RWPE2 (cell line): ENCODE measurements at regions not wholly inside any gene's neighbourhood (a gene's known extent, or its start where the extent isn't known, plus 50 kb on each side); places are given as distances from the start of the nearest gene placed in this dataset.
A peak's percentile ranks its signal among the peaks of the same experiment; 100 is the strongest.

ENCODE experiments used
- ATAC-seq: fragments of 200-7000 bp; cut with Tn5 transposase; 3 replicates; pipeline ENCODE4 v1.9.1; 2021; ENCODE audit warnings: low read depth
- DNase-seq: peaks from one replicate; pipeline ENCODE4 v3.0.0-alpha.2; 2020; ENCODE audit warnings: low spot score
- H3K27ac ChIP-seq: fragments of 450-650 bp; 2 replicates; pipeline ENCODE4 v1.5.1; 2017; ENCODE audit warnings: mild to moderate bottlenecking; ENCODE audit not compliant: poor library complexity, severe bottlenecking
- H3K27me3 ChIP-seq: fragments of 250-450 bp; sonication (Bioruptor Pico); 2 replicates; pipeline ENCODE4 v1.5.1; 2021; ENCODE audit warnings: mild to moderate bottlenecking, moderate library complexity; ENCODE audit not compliant: insufficient read depth, poor library complexity, severe bottlenecking
- H3K36me3 ChIP-seq: fragments of 250-450 bp; sonication (Bioruptor Pico); 2 replicates; pipeline ENCODE4 v1.5.1; 2020; ENCODE audit warnings: low read depth, mild to moderate bottlenecking, moderate library complexity
- H3K4me1 ChIP-seq: fragments of 250-450 bp; sonication (Bioruptor Pico); 2 replicates; pipeline ENCODE4 v1.5.1; 2021; ENCODE audit warnings: mild to moderate bottlenecking, moderate library complexity; ENCODE audit not compliant: insufficient read depth, poor library complexity, severe bottlenecking
- H3K4me3 ChIP-seq: fragments of 250-450 bp; sonication (Bioruptor Pico); 2 replicates; pipeline ENCODE4 v1.5.1; 2021; ENCODE audit warnings: mild to moderate bottlenecking, moderate library complexity; ENCODE audit not compliant: severe bottlenecking
- H3K9me3 ChIP-seq: fragments of 250-450 bp; sonication (Bioruptor Pico); 2 replicates; pipeline ENCODE4 v1.5.1; 2021; ENCODE audit warnings: mild to moderate bottlenecking, moderate library complexity; ENCODE audit not compliant: severe bottlenecking
- TF ChIP-seq, protein P1 (sequence below): fragments of 450-650 bp; IDR thresholded peaks from one replicate; pipeline ENCODE4 v1.5.1; 2017; ENCODE audit warnings: mild to moderate bottlenecking, moderate library complexity; ENCODE audit not compliant: poor library complexity, severe bottlenecking

DNA sequence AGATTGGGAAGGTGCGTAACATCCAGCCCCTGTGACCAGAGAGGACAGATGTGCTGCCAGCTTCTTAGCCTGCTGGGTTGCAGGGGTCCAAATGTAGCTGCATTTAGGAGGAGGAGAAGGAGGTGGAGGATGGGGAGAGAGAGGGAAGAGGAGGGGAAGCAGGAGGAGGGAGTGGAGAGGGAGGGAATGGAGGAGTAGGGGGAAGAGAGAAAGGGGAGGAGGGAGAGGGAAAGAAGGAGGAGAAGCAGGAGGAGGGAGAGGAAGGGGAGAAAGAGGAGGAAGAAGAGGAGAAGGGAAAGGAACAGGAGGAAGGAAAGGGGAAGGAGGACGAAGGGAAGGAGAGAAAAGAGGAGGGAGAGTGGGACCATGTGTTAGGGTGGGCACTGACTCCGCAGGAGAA, 108.6 kb downstream of the ABCC12 start:
- TF ChIP-seq, protein P1, sequence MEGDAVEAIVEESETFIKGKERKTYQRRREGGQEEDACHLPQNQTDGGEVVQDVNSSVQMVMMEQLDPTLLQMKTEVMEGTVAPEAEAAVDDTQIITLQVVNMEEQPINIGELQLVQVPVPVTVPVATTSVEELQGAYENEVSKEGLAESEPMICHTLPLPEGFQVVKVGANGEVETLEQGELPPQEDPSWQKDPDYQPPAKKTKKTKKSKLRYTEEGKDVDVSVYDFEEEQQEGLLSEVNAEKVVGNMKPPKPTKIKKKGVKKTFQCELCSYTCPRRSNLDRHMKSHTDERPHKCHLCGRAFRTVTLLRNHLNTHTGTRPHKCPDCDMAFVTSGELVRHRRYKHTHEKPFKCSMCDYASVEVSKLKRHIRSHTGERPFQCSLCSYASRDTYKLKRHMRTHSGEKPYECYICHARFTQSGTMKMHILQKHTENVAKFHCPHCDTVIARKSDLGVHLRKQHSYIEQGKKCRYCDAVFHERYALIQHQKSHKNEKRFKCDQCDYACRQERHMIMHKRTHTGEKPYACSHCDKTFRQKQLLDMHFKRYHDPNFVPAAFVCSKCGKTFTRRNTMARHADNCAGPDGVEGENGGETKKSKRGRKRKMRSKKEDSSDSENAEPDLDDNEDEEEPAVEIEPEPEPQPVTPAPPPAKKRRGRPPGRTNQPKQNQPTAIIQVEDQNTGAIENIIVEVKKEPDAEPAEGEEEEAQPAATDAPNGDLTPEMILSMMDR = no peak
- DNase-seq (no peak), ATAC-seq (no peak)
- Histone ChIP-seq H3K27ac (no peak overlapping the region), H3K9me3 (no peaks in the 10 kb centered on the region), H3K36me3 (no peaks in the 10 kb centered on the region), H3K4me1 (no peaks in the 10 kb centered on the region), H3K27me3 (no peaks in the 10 kb centered on the region), H3K4me3 (no peak overlapping the region)

DNA sequence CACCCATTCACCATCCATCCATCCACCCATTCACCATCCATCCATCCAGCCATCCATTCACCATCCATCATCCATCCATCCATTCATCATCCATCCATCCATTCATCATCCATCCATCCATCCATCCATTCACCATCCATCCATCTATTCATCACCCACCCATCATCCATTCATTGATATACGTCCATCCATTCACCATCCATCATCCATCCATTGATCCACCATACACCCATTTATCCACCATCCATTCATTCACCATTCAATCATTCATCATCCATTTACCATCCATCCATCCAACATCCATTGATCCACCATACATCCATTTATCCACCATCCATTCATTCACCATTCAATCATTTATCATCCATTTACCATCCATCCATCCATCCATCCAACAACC, 111.7 kb downstream of the ABCC12 start:
- Histone ChIP-seq H3K36me3 (no peaks in the 10 kb centered on the region), H3K9me3 (no peaks in the 10 kb centered on the region), H3K4me1 (no peaks in the 10 kb centered on the region), H3K27me3 (no peaks in the 10 kb centered on the region), H3K4me3 (no peak overlapping the region), H3K27ac (no peak overlapping the region)
- no peak for DNase-seq
- TF ChIP-seq, protein P1 = no peak
- ATAC-seq = no peak

DNA sequence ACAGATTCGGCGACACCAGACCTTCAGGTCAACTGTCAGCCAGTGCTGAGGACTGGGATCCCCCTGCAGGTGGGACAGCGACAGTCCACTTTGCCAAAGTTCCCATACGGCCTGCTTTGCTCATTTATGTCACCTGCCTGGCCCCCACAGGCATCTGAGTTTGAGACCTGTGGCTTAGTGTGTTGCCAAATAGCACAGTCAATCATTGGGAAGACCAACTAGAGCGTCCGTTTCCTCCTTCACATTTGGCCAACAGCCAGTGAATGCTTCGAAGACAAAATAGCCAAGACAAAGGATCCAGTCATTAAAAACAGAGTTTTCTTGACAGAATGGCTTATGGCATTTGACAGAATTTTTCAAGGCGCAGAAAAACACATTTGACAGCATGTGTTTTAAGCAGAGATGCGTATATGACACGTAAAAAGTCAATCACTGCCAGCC, 113.8 kb downstream of the ABCC12 start:
- no peaks in the 10 kb centered on the region for H3K36me3 ChIP-seq
- H3K27me3 ChIP-seq = no peaks in the 10 kb centered on the region
- ATAC-seq = no peak
- H3K4me3 ChIP-seq = no peak overlapping the region
- no peak overlapping the region for H3K27ac ChIP-seq
- no peaks in the 10 kb centered on the region for H3K9me3 ChIP-seq
- TF ChIP-seq, protein P1 = peak; percentile 10
- DNase-seq = no peak
- H3K4me1 ChIP-seq = no peaks in the 10 kb centered on the region

DNA sequence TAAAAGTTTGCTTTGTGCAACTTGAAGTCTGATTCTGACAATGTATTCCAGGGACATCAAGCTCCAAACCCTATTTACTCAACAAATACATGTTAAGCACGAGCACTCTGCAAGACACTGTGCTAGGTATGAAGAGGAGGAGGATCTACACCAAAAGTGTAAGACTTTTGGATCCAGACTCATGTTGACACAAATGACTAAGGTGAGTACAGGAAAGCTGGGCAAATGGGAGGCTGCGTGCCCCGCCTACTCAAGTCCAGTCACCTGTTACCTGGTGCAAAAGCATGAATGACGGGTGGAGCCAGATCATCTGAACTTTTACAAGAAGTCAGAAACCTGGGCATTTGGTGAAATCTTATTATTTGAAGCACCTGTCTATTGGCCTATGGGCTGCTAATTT, 120.7 kb downstream of the ABCC12 start:
- Histone ChIP-seq H3K27me3 (no peaks in the 10 kb centered on the region), H3K4me1 (no peaks in the 10 kb centered on the region), H3K27ac (no peak overlapping the region), H3K36me3 (no peaks in the 10 kb centered on the region), H3K9me3 (no peaks in the 10 kb centered on the region), H3K4me3 (no peak overlapping the region)
- TF ChIP-seq, protein P1 = no peak
- DNase-seq (no peak), ATAC-seq (peak; percentile 44; the same call in 1 of the 3 replicates)

DNA sequence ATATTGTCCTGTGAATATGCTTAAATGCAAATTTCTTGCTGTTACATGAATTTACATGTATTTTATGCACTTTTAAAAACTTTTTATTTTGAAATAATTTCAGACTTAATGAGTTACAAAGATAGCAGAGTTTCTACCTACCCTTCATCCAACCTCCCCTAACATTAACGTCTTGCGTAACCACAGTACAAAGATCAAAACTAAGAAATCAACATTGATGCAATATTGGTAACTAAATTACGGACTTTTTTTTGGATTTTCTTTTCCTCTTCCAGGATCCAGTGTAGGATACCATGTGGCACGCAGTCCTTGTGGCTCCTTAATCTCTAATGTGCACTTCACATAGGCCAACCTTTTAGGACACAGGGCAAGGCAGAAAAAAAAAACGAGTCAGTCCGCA, 124.9 kb downstream of the ABCC12 start:
- Histone ChIP-seq H3K9me3 (no peaks in the 10 kb centered on the region), H3K27me3 (no peaks in the 10 kb centered on the region), H3K27ac (no peak overlapping the region), H3K36me3 (no peaks in the 10 kb centered on the region), H3K4me1 (no peaks in the 10 kb centered on the region), H3K4me3 (no peak overlapping the region)
- ATAC-seq = no peak
- no peak for DNase-seq
- TF ChIP-seq, protein P1 = no peak
